Smooth muscle cell (in vitro differentiated cells): ENCODE measurements at regions not wholly inside any gene's neighbourhood (a gene's known extent, or its start where the extent isn't known, plus 50 kb on each side); places are given as distances from the start of the nearest gene placed in this dataset.
"Not testable (repeated sequence)": the region's sequence is repeated elsewhere in the genome, so short reads cannot be mapped to it uniquely, and the experiment has no call there.

Source experiments
- DNase-seq: peaks from one replicate; lab custom pipeline; 2025; ENCODE audit not compliant: unreplicated experiment; lab: John Stamatoyannopoulos, UW
- H2AFZ ChIP-seq: fragments of 200-600 bp; sonication (generic); 2 replicates; pipeline ENCODE4 v1.6.0; 2016; ENCODE audit warnings: antibody characterized with exemption, low read depth, mild to moderate bottlenecking
- H3F3A ChIP-seq: fragments of 200-600 bp; sonication (generic); 2 replicates; pipeline ENCODE4 v1.6.0; 2017; ENCODE audit warnings: antibody characterized with exemption, low read depth
- H3K27ac ChIP-seq: fragments of 200-600 bp; sonication (generic); 2 replicates; pipeline ENCODE4 v1.5.1; 2016; ENCODE audit warnings: low read depth, mild to moderate bottlenecking
- H3K27me3 ChIP-seq: fragments of 200-600 bp; sonication (generic); 2 replicates; pipeline ENCODE4 v1.6.1; 2016; ENCODE audit warnings: low read depth, mild to moderate bottlenecking
- H3K36me3 ChIP-seq: fragments of 200-600 bp; sonication (generic); 2 replicates; pipeline ENCODE4 v1.5.1; 2016; ENCODE audit warnings: low read depth
- H3K4me1 ChIP-seq: fragments of 200-600 bp; sonication (generic); 2 replicates; pipeline ENCODE4 v1.5.1; 2016; ENCODE audit warnings: low read depth
- H3K4me2 ChIP-seq: fragments of 200-600 bp; sonication (generic); 2 replicates; pipeline ENCODE4 v1.6.0; 2016; ENCODE audit warnings: mild to moderate bottlenecking
- H3K4me3 ChIP-seq: fragments of 200-600 bp; sonication (generic); 2 replicates; pipeline ENCODE4 v1.5.1; 2016; ENCODE audit warnings: mild to moderate bottlenecking
- H3K79me2 ChIP-seq: fragments of 200-600 bp; sonication (generic); 2 replicates; pipeline ENCODE4 v1.6.0; 2016; ENCODE audit warnings: low read depth, mild to moderate bottlenecking
- H3K9ac ChIP-seq: fragments of 200-600 bp; sonication (generic); 2 replicates; pipeline ENCODE4 v1.6.0; 2016; ENCODE audit warnings: low read depth
- H3K9me3 ChIP-seq: fragments of 200-600 bp; sonication (generic); replicated peaks from 2 replicates; pipeline ENCODE4 v1.5.1; 2016; ENCODE audit warnings: low read depth
- H4K20me1 ChIP-seq: fragments of 200-600 bp; sonication (generic); 2 replicates; pipeline ENCODE4 v1.6.0; 2016; ENCODE audit warnings: low read depth
- WGBS: methylation state at CpG from one replicate; pipeline ENCODE4 v1.1.7; 2016; ENCODE audit warnings: low lambda C conversion rate; 5-methylcytosine and 5-hydroxymethylcytosine counted together
- TF ChIP-seq, protein P1 (sequence below): fragments of 200-600 bp; sonication (generic); IDR thresholded peaks from 2 replicates; pipeline ENCODE4 v1.5.1; 2017; ENCODE audit warnings: borderline replicate concordance, mild to moderate bottlenecking, antibody characterized with exemption; ENCODE audit not compliant: insufficient read depth, poor library complexity, severe bottlenecking

DNA sequence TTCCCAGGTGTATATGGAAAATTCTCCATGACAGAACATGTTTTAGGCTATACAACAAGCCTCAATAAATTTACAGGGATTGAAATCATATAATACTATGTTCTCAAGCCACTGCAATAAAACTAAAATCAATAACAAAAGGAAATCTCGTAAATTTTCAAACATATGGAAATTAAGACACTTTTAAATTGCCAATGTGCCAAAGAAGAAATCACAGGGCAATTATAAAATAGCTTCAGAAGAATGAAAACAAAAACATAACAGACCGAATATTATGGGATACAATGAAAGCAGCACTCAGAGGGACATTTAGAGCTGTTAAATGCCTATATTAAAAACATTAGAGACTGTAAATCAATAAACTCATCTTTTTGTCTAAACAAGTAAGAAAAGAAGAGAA is 555.7 kb upstream of the B3GAT1 start:
- Histone ChIP-seq H2AFZ (no peak overlapping the region), H3K9ac (no peak overlapping the region), H3K27me3 (no peaks in the 10 kb centered on the region), H3K4me1 (no peaks in the 10 kb centered on the region), H3K79me2 (no peaks in the 10 kb centered on the region), H3K4me2 (no peak overlapping the region), H3F3A (no peaks in the 10 kb centered on the region), H3K27ac (no peak overlapping the region), H3K4me3 (no peak overlapping the region), H3K9me3 (no peaks in the 10 kb centered on the region), H4K20me1 (no peaks in the 10 kb centered on the region), H3K36me3 (no peaks in the 10 kb centered on the region)
- DNase-seq: no peak
- WGBS: 83% methylated on average over 2 of the region's 2 CpGs
- TF ChIP-seq, protein P1, sequence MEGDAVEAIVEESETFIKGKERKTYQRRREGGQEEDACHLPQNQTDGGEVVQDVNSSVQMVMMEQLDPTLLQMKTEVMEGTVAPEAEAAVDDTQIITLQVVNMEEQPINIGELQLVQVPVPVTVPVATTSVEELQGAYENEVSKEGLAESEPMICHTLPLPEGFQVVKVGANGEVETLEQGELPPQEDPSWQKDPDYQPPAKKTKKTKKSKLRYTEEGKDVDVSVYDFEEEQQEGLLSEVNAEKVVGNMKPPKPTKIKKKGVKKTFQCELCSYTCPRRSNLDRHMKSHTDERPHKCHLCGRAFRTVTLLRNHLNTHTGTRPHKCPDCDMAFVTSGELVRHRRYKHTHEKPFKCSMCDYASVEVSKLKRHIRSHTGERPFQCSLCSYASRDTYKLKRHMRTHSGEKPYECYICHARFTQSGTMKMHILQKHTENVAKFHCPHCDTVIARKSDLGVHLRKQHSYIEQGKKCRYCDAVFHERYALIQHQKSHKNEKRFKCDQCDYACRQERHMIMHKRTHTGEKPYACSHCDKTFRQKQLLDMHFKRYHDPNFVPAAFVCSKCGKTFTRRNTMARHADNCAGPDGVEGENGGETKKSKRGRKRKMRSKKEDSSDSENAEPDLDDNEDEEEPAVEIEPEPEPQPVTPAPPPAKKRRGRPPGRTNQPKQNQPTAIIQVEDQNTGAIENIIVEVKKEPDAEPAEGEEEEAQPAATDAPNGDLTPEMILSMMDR: no peak

- H2AFZ ChIP-seq, H3K4me1 ChIP-seq, DNase-seq, H3K36me3 ChIP-seq, H3K27ac ChIP-seq, H3F3A ChIP-seq, H3K79me2 ChIP-seq, H3K27me3 ChIP-seq, H3K9me3 ChIP-seq, H3K4me3 ChIP-seq, H4K20me1 ChIP-seq, H3K4me2 ChIP-seq, H3K9ac ChIP-seq: not testable (repeated sequence)
- 93% methylated on average over 25 of the region's 30 CpGs for WGBS
Measured at GRCh38 chr11:134961386-134961785, 549.3 kb upstream of the B3GAT1 start.

DNA sequence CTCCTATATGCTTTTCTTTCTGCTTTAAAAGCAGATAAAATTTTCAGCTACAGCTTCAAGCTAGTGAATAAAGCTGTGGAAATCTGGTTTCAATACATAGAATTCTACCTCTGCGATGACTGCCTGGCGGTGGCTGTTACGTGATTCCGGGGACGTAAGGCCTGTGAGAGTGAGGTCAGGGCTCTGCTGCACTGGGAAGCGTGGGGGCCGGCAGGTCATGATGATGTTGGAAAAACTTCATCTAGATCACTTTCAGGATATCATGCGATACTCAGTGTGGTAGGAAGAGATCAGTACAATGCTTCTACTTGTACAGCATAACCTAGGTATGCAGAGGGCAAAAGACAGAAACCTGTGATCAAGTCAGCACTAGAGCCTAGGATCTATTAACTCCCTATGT is 546.8 kb upstream of the B3GAT1 start:
- TF ChIP-seq, protein P1: no peak
- Histone ChIP-seq H3K9ac (no peak overlapping the region), H3K27me3 (no peaks in the 10 kb centered on the region), H3K9me3 (no peaks in the 10 kb centered on the region), H2AFZ (no peak overlapping the region), H3F3A (no peaks in the 10 kb centered on the region), H3K27ac (no peak overlapping the region), H4K20me1 (no peaks in the 10 kb centered on the region), H3K4me3 (no peak overlapping the region), H3K4me1 (no peaks in the 10 kb centered on the region), H3K79me2 (no peaks in the 10 kb centered on the region), H3K4me2 (no peak overlapping the region), H3K36me3 (no peaks in the 10 kb centered on the region)
- no peak for DNase-seq
- 98% methylated on average over 8 of the region's 8 CpGs for WGBS

DNA sequence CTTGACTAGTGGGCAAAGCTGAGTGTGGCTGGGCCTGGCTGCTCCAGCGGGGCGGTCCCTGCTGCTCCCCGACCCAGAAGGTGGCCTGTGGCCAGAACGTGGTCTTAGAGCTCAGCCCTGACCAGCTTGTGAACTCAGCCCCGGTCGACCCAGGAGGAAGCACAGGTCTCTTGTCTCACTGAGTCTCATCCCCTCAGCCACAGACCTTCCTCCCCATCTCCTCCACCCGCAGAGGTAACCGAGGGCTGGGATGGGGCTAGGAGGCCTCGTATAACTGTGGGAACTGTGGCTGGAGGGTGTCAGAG is 546.2 kb upstream of the B3GAT1 start:
- no peak overlapping the region for H3K4me2 ChIP-seq
- H3K36me3 ChIP-seq: no peaks in the 10 kb centered on the region
- H3K9me3 ChIP-seq: no peaks in the 10 kb centered on the region
- TF ChIP-seq, protein P1: no peak
- H3K4me1 ChIP-seq: no peaks in the 10 kb centered on the region
- no peaks in the 10 kb centered on the region for H4K20me1 ChIP-seq
- H3K9ac ChIP-seq: no peak overlapping the region
- no peaks in the 10 kb centered on the region for H3F3A ChIP-seq
- no peak overlapping the region for H2AFZ ChIP-seq
- 94% methylated on average over 9 of the region's 9 CpGs for WGBS
- no peaks in the 10 kb centered on the region for H3K79me2 ChIP-seq
- no peak overlapping the region for H3K27ac ChIP-seq
- no peak for DNase-seq
- no peaks in the 10 kb centered on the region for H3K27me3 ChIP-seq
- H3K4me3 ChIP-seq: no peak overlapping the region
